Fibroblast of villous mesenchyme (primary cell): ENCODE measurements at regions not wholly inside any gene's neighbourhood (a gene's known extent, or its start where the extent isn't known, plus 50 kb on each side); places are given as distances from the start of the nearest gene placed in this dataset.

Source experiments
- DNase-seq: peaks from one replicate; pipeline ENCODE4 v3.0.0-alpha.2; 2010; ENCODE audit warnings: low read depth
- H3K4me3 ChIP-seq: 2 replicates; pipeline ENCODE4 v1.5.1; 2011; ENCODE audit warnings: low read depth, mild to moderate bottlenecking, low read length
- TF ChIP-seq, protein P1 (sequence below): IDR thresholded peaks from 2 replicates; pipeline ENCODE4 v1.5.1; 2012; ENCODE audit warnings: low read depth, mild to moderate bottlenecking, low read length; ENCODE audit not compliant: insufficient read depth

GRCh38 chr22:34038801-34039555 lies 118.7 kb upstream of the LARGE1 start:
- H3K4me3 ChIP-seq: no peak overlapping the region
- TF ChIP-seq, protein P1, sequence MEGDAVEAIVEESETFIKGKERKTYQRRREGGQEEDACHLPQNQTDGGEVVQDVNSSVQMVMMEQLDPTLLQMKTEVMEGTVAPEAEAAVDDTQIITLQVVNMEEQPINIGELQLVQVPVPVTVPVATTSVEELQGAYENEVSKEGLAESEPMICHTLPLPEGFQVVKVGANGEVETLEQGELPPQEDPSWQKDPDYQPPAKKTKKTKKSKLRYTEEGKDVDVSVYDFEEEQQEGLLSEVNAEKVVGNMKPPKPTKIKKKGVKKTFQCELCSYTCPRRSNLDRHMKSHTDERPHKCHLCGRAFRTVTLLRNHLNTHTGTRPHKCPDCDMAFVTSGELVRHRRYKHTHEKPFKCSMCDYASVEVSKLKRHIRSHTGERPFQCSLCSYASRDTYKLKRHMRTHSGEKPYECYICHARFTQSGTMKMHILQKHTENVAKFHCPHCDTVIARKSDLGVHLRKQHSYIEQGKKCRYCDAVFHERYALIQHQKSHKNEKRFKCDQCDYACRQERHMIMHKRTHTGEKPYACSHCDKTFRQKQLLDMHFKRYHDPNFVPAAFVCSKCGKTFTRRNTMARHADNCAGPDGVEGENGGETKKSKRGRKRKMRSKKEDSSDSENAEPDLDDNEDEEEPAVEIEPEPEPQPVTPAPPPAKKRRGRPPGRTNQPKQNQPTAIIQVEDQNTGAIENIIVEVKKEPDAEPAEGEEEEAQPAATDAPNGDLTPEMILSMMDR: no peak
- no peak for DNase-seq

- no peak overlapping the region for H3K4me3 ChIP-seq
- TF ChIP-seq, protein P1: no peak
- DNase-seq: no peak
Measured at GRCh38 chr22:34045311-34045710, 125.0 kb upstream of the LARGE1 start.

- TF ChIP-seq, protein P1: no peak
- DNase-seq: no peak
- no peak overlapping the region for H3K4me3 ChIP-seq
Measured at GRCh38 chr22:34055525-34056200, 135.4 kb upstream of the LARGE1 start.

GRCh38 chr22:34057726-34058125 lies 137.4 kb upstream of the LARGE1 start:
- TF ChIP-seq, protein P1: no peak
- no peak for DNase-seq
- no peak overlapping the region for H3K4me3 ChIP-seq

- no peak for DNase-seq
- no peak overlapping the region for H3K4me3 ChIP-seq
- TF ChIP-seq, protein P1: no peak
Measured at GRCh38 chr22:34064696-34065095, 144.4 kb upstream of the LARGE1 start.

- TF ChIP-seq, protein P1: no peak
- H3K4me3 ChIP-seq: no peak overlapping the region
- DNase-seq: no peak
Measured at GRCh38 chr22:34067031-34067430, 146.8 kb upstream of the LARGE1 start.

DNA sequence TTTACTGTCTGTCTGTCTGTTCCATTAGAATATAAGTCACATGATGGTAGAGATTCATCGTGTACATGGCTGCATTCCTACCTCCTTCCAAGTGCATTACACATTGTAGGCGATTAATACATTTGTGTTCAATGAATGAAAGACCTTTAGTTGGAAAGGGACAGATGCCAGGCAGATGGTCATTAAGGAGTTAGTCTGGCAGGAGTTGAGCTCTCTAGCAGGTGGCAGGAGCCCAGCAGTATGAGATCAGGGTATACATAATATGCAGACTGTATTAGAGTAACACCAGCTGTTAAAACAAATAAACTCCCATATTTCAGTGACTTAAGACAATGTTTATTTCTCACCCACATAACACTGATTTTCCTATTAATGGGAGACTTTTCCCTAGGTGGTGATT lies 147.7 kb upstream of the LARGE1 start:
- no peak overlapping the region for H3K4me3 ChIP-seq
- TF ChIP-seq, protein P1: no peak
- DNase-seq: no peak
